DND-41 (cell line): ENCODE measurements at regions not wholly inside any gene's neighbourhood (a gene's known extent, or its start where the extent isn't known, plus 50 kb on each side); places are given as distances from the start of the nearest gene placed in this dataset.
"Not testable (repeated sequence)": the region's sequence is repeated elsewhere in the genome, so short reads cannot be mapped to it uniquely, and the experiment has no call there.

ENCODE experiments used
- ATAC-seq: fragments of 200-7000 bp; cut with Tn5 transposase; 3 replicates; pipeline ENCODE4 v1.9.1; 2021; ENCODE audit warnings: low read depth; ENCODE audit not compliant: insufficient read depth
- DNase-seq: peaks from one replicate; pipeline ENCODE4 v3.0.0-alpha.2; 2020
- H2AFZ ChIP-seq: 2 replicates; pipeline ENCODE4 v1.6.0; 2012; ENCODE audit warnings: low read depth, low read length
- H3K27ac ChIP-seq: 2 replicates; pipeline ENCODE4 v1.5.1; 2012; ENCODE audit warnings: low read length, inconsistent platforms
- H3K27me3 ChIP-seq: fragments of 200-600 bp; sonication (generic); 2 replicates; pipeline ENCODE4 v1.6.0; 2012; ENCODE audit warnings: low read length, mild to moderate bottlenecking, inconsistent platforms; ENCODE audit not compliant: insufficient read depth, poor library complexity
- H3K36me3 ChIP-seq: 2 replicates; pipeline ENCODE4 v1.5.1; 2012; ENCODE audit warnings: low read length, inconsistent platforms; ENCODE audit not compliant: insufficient read depth
- H3K4me1 ChIP-seq: 2 replicates; pipeline ENCODE4 v1.5.1; 2012; ENCODE audit warnings: mild to moderate bottlenecking, low read length; ENCODE audit not compliant: insufficient read depth
- H3K4me2 ChIP-seq: 2 replicates; pipeline ENCODE4 v1.6.0; 2012; ENCODE audit warnings: mild to moderate bottlenecking, moderate library complexity, low read length, inconsistent platforms; ENCODE audit not compliant: insufficient read depth
- H3K4me3 ChIP-seq, 2 experiments: fragments of 200-600 bp in 1 of 2; shearing (Covaris generic) in 1 of 2; 2 replicates each; pipeline ENCODE4 v1.5.1; 2012 to 2016; ENCODE audit warnings: inconsistent platforms in 2 of 2, low read length in 2 of 2, mild to moderate bottlenecking in 2 of 2, low read depth in 1 of 2, moderate library complexity in 1 of 2
- H3K79me2 ChIP-seq: 2 replicates; pipeline ENCODE4 v1.6.0; 2012; ENCODE audit warnings: low read length, inconsistent platforms; ENCODE audit not compliant: insufficient read depth
- H3K9ac ChIP-seq: 2 replicates; pipeline ENCODE4 v1.6.0; 2012; ENCODE audit warnings: low read depth, mild to moderate bottlenecking, inconsistent platforms, low read length, moderate library complexity
- H3K9me3 ChIP-seq: 2 replicates; pipeline ENCODE4 v1.5.1; 2012; ENCODE audit warnings: low read length, moderate library complexity, mild to moderate bottlenecking, inconsistent platforms; ENCODE audit not compliant: insufficient read depth, severe bottlenecking
- H4K20me1 ChIP-seq: 2 replicates; pipeline ENCODE4 v1.6.0; 2012; ENCODE audit warnings: low read length; ENCODE audit not compliant: insufficient read depth
- EZH2 ChIP-seq: IDR thresholded peaks from 3 replicates; pipeline ENCODE4 v1.6.1; 2012; ENCODE audit warnings: borderline replicate concordance, low read depth, mild to moderate bottlenecking, moderate library complexity, low read length, inconsistent platforms; ENCODE audit not compliant: severe bottlenecking
- TF ChIP-seq, protein P1 (sequence below): IDR thresholded peaks from 2 replicates; pipeline ENCODE4 v1.5.1; 2012; ENCODE audit warnings: borderline replicate concordance, low read length, moderate library complexity, mild to moderate bottlenecking; ENCODE audit not compliant: poor library complexity, severe bottlenecking; ENCODE audit errors: extremely low read depth

DNA sequence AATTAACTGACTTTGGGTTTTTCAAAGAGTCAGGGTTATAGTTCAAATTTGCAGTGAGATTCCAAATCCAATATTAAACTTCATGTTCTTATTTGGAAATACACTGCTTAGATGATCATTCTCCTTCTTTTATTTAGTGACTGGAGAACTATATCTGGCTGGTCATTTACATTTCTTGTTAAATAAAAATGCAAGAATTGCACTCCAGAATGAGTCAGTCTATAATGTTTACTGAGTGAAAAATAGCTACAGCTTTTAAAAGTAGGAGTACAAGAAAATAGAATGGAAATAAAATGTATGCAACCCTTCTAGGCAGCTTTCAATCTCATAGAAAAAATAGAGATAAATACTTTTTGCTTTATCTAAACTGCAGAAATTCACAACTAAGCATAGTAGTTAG is 54.5 kb upstream of the CD2AP start:
- no peak for TF ChIP-seq EZH2
- TF ChIP-seq, protein P1, sequence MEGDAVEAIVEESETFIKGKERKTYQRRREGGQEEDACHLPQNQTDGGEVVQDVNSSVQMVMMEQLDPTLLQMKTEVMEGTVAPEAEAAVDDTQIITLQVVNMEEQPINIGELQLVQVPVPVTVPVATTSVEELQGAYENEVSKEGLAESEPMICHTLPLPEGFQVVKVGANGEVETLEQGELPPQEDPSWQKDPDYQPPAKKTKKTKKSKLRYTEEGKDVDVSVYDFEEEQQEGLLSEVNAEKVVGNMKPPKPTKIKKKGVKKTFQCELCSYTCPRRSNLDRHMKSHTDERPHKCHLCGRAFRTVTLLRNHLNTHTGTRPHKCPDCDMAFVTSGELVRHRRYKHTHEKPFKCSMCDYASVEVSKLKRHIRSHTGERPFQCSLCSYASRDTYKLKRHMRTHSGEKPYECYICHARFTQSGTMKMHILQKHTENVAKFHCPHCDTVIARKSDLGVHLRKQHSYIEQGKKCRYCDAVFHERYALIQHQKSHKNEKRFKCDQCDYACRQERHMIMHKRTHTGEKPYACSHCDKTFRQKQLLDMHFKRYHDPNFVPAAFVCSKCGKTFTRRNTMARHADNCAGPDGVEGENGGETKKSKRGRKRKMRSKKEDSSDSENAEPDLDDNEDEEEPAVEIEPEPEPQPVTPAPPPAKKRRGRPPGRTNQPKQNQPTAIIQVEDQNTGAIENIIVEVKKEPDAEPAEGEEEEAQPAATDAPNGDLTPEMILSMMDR: no peak
- H3K4me3 ChIP-seq: no peak overlapping the region
- H3K9ac ChIP-seq: no peak overlapping the region
- no peak overlapping the region for H3K4me2 ChIP-seq
- H3K27me3 ChIP-seq: no peaks in the 10 kb centered on the region
- no peaks in the 10 kb centered on the region for H3K36me3 ChIP-seq
- no peaks in the 10 kb centered on the region for H4K20me1 ChIP-seq
- no peak for DNase-seq
- no peaks in the 10 kb centered on the region for H3K4me1 ChIP-seq
- H3K27ac ChIP-seq: no peak overlapping the region
- ATAC-seq: no peak
- no peaks in the 10 kb centered on the region for H3K9me3 ChIP-seq
- no peaks in the 10 kb centered on the region for H3K79me2 ChIP-seq
- no peak overlapping the region for H2AFZ ChIP-seq

DNA sequence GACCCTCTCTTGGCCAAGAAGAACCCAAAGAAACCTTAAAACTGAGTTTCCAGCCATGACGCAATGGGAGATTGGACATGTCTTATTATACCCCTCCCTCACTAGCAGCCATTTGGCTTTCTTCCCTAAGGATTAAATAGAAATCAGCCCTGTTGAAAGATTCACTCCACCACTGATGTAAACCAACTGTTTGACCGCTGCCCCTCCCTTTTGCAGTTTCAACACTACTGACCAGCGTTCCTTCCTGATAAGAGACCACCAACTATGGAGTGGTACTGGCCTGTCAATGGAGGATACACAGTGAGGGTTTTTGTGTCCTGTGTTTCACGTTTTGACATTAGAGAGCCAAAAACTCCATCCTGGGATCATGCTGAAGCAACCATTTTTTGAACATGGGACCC is 53.2 kb upstream of the CD2AP start:
- Histone ChIP-seq H4K20me1 (no peaks in the 10 kb centered on the region), H3K27me3 (no peaks in the 10 kb centered on the region), H3K9ac (no peak overlapping the region), H3K4me1 (no peaks in the 10 kb centered on the region), H3K27ac (no peak overlapping the region), H3K36me3 (no peaks in the 10 kb centered on the region), H3K9me3 (no peaks in the 10 kb centered on the region), H3K79me2 (no peaks in the 10 kb centered on the region), H2AFZ (no peak overlapping the region), H3K4me2 (no peak overlapping the region), H3K4me3 (no peak overlapping the region)
- ATAC-seq: no peak
- no peak for DNase-seq
- TF ChIP-seq, protein P1: no peak
- no peak for TF ChIP-seq EZH2

DNA sequence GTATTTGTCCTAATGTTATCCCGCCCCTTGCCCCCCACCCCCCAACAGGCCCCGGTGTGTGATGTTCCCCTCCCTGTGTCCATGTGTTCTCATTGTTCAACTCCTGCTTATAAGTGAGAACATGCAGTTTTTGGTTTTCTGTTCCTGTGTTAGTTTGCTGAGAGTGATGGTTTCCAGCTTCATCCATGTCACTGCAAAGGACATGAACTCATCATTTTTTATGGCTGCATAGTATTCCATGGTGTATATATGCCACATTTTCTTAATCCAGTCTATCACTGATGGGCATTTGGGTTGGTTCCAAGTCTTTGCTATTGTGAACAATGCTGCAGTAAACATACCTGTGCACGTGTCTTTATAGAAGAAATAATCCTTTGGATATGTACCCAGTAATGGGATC is 51.9 kb upstream of the CD2AP start:
- not testable (repeated sequence) for ATAC-seq

DNA sequence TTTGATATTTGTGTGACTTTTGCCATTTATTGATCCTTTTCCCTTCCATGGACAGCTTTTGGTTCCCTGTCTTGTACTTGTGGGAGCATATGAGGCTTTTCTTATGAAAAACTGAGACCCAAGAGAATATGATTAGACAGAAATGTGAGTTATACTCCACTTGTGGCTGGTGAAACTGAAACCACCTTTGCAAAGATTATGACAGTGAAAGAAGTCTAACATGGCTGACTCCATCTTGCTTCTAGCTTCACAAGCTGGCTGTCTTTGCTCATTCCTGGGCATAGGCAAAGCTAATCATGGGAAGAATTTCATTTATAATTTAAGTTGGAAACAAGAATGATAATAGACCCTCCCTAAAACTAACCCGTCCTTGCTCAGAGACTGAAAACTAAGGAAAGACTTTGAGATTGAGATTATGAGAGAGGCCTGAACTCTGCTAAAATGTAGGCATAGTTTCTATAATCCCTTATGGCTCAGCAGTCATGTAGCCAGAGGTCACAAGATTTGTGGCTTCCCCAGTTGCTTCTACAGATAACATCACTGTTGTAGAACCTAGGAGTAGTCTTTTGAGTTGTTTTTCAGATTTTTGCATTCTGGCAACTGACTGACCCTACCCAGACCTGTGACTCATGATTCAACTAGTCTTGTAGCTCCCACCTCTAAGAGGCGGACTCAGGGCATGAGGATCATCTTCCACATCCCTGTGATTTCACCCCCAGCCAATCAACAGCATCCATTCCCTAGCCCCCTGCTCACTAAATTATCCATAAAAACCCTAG is 50.9 kb upstream of the CD2AP start:
- no peak overlapping the region for H3K4me3 ChIP-seq
- no peak for ATAC-seq
- no peak overlapping the region for H3K27ac ChIP-seq
- H3K9ac ChIP-seq: no peak overlapping the region
- H3K4me2 ChIP-seq: no peak overlapping the region
- no peaks in the 10 kb centered on the region for H3K36me3 ChIP-seq
- H4K20me1 ChIP-seq: no peaks in the 10 kb centered on the region
- no peaks in the 10 kb centered on the region for H3K79me2 ChIP-seq
- TF ChIP-seq, protein P1: no peak
- TF ChIP-seq EZH2: no peak
- H3K9me3 ChIP-seq: no peaks in the 10 kb centered on the region
- H2AFZ ChIP-seq: no peak overlapping the region
- DNase-seq: no peak
- H3K4me1 ChIP-seq: no peaks in the 10 kb centered on the region
- no peaks in the 10 kb centered on the region for H3K27me3 ChIP-seq

More for the DNA sequence above, 51.9 kb upstream of the CD2AP start:
- not testable (repeated sequence) for H3K36me3 ChIP-seq, DNase-seq, H3K4me3 ChIP-seq, H3K27me3 ChIP-seq, H3K79me2 ChIP-seq, H3K9ac ChIP-seq, H3K9me3 ChIP-seq, H2AFZ ChIP-seq, H4K20me1 ChIP-seq, H3K27ac ChIP-seq, H3K4me2 ChIP-seq, H3K4me1 ChIP-seq
